B cell (primary cell): ENCODE measurements at regions not wholly inside any gene's neighbourhood (a gene's known extent, or its start where the extent isn't known, plus 50 kb on each side); places are given as distances from the start of the nearest gene placed in this dataset.

ENCODE experiments used
- EZH2 ChIP-seq: IDR thresholded peaks from 2 replicates; pipeline ENCODE4 v1.6.1; 2012; ENCODE audit warnings: borderline replicate concordance, low read depth, mild to moderate bottlenecking, moderate library complexity, low read length; ENCODE audit not compliant: insufficient read depth, poor library complexity, severe bottlenecking
- TF ChIP-seq, protein P1 (sequence below): fragments of 200-600 bp; IDR thresholded peaks from one replicate; pipeline ENCODE4 v1.8.0; 2022; ENCODE audit warnings: antibody characterized with exemption, mild to moderate bottlenecking

DNA sequence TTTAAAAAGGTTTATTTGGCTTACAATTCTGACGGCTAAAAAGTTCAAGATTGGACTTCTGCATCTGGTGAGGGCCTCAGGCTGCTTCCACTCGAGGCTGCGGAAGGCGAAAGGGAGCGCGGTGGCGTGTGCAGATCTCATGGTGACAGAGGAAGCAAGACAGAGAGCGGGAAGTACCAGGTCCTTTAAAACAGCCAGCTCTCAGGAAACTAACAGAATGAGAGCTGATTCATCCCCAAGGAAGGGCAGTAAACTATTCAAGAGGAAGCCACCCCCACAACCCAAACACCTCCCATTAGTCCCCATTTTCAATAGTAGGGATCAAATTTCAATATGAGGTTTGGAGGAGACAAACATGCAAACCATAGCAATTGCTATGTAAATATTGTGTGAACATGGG is 2144.2 kb upstream of the AGA start:
- TF ChIP-seq, protein P1, sequence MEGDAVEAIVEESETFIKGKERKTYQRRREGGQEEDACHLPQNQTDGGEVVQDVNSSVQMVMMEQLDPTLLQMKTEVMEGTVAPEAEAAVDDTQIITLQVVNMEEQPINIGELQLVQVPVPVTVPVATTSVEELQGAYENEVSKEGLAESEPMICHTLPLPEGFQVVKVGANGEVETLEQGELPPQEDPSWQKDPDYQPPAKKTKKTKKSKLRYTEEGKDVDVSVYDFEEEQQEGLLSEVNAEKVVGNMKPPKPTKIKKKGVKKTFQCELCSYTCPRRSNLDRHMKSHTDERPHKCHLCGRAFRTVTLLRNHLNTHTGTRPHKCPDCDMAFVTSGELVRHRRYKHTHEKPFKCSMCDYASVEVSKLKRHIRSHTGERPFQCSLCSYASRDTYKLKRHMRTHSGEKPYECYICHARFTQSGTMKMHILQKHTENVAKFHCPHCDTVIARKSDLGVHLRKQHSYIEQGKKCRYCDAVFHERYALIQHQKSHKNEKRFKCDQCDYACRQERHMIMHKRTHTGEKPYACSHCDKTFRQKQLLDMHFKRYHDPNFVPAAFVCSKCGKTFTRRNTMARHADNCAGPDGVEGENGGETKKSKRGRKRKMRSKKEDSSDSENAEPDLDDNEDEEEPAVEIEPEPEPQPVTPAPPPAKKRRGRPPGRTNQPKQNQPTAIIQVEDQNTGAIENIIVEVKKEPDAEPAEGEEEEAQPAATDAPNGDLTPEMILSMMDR: no peak
- no peak for TF ChIP-seq EZH2
